Neural progenitor cell (in vitro differentiated cells): ENCODE measurements at regions not wholly inside any gene's neighbourhood (a gene's known extent, or its start where the extent isn't known, plus 50 kb on each side); places are given as distances from the start of the nearest gene placed in this dataset.
"Not testable (repeated sequence)": the region's sequence is repeated elsewhere in the genome, so short reads cannot be mapped to it uniquely, and the experiment has no call there.

Source experiments
- CTCF ChIP-seq: fragments of 200-600 bp; sonication (generic); IDR thresholded peaks from 2 replicates; pipeline ENCODE4 v1.5.1; 2017; ENCODE audit warnings: antibody characterized with exemption, mild to moderate bottlenecking
- EZH2 ChIP-seq: fragments of 200-600 bp; sonication (generic); IDR thresholded peaks from 2 replicates; pipeline ENCODE4 v1.6.1; 2017; ENCODE audit warnings: antibody characterized with exemption, mild to moderate bottlenecking, moderate library complexity
- EZH2phosphoT487 ChIP-seq: fragments of 200-600 bp; sonication (generic); IDR thresholded peaks from 2 replicates; pipeline ENCODE4 v1.6.1; 2017; ENCODE audit warnings: antibody characterized with exemption

- not testable (repeated sequence) for TF ChIP-seq CTCF, EZH2, EZH2phosphoT487
These were observed 323.1 kb upstream of the PLGLB2 start for GRCh38 chr2:87424763-87425154.
